SW480 (cell line): ENCODE measurements at regions not wholly inside any gene's neighbourhood (a gene's known extent, or its start where the extent isn't known, plus 50 kb on each side); places are given as distances from the start of the nearest gene placed in this dataset.
"Not testable (repeated sequence)": the region's sequence is repeated elsewhere in the genome, so short reads cannot be mapped to it uniquely, and the experiment has no call there.

Experiments used
- DNase-seq: peaks from one replicate; pipeline ENCODE4 v3.0.0-alpha.2; 2016; ENCODE audit warnings: low spot score

DNA sequence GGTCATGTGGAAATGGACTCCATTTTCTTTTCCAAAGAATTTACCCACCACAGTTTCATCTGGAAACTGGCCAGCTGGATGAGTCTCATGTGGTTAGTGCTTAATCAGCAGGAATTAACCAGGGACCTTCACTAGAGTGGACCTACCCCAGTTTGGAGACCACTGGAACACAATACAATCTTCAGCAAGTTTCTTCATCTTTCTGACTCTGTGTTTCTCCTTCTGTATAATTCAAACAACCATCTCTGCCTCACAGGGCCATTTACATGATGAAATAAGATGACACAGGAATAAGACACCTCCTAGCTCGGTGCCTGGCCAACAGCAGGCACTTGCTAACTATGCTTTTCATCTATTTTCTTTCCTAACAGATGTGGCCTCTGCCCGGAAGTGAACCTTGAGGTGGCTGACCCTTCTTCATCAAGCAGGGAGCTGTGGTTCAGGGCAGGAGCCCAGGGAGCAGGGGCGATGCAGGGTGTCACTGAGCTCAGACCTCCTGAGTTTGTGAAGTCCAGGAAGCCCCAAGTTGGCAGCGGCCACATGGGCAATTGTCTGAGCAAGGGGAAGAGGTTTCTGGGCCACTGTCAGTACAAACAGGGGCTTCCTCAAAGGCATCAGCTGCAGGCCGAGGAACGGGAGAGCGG, 98.8 kb downstream of the SOD2 start:
- no peak for DNase-seq

- DNase-seq: no peak
Measured at GRCh38 chr6:159590835-159591234, 102.2 kb downstream of the SOD2 start.

- DNase-seq: no peak
Measured at GRCh38 chr6:159586684-159587083, 106.4 kb downstream of the SOD2 start.

- no peak for DNase-seq
Measured at GRCh38 chr6:159582736-159583135, 110.3 kb downstream of the SOD2 start.

DNA sequence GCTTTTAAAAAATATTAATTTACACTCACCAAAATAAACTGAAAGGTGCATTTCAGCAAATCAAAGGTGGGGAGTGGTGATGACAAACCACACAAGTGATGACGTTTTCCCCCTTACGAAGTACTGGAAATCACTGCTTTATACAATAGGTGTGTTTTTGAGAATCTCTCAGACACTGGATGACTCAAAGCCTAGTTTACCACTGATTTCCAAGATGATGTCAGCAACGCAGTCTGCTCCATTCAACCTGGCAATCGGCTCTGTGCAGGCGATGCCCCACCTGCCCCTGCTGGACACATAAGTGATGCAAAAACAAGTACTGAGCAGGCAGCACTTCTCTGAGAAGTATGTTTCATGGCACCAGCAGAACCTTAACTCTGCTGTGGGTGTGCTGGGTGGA, 114.4 kb downstream of the SOD2 start:
- no peak for DNase-seq

DNA sequence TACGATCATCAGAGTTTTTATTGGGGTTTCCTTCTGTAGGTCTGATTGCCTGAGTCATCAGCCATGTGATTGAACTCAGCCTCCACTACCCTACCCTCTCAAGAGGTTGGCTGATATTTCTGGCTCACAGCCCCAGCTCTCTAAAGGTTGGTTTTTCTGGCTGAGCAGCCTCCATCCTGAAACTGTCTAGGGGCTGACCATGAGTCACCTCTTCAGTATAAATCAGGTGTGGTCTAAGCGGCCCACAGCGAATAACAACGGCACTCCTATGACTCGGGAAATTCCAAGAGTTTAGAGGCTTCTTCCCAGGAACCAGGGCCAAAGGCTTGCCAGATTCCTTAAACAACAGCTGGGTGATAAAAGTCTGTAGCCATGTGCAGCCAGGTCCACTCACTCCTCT, 115.5 kb downstream of the SOD2 start:
- DNase-seq: peak; percentile 25

- DNase-seq: no peak
Measured at GRCh38 chr6:159572439-159573110, 120.5 kb downstream of the SOD2 start.

DNA sequence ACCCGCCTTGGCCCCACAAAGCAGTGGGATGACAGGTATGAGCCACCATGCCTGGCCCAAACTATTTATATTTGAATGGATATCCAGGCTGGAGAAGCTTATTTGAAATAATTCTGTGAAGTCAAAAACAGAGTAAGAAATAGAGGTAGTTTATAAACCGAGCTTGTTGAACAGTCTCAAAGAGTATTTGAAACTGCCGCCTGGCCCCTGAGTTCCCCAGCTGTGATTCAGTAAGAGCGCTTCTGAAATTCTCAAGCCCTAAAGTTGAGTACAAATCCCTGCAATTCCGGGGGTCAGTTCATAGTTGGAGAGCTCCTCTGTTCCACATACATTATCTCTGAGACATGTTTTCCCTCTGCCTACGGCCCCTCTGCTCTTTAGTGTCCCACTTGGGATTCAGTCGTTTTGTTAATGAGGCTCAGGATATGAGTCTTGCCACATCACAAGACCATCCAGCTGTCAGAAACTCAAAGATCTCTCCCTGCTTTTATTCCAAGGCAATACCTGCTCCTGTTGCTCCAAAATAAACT, 127.8 kb downstream of the SOD2 start:
- DNase-seq: no peak

DNA sequence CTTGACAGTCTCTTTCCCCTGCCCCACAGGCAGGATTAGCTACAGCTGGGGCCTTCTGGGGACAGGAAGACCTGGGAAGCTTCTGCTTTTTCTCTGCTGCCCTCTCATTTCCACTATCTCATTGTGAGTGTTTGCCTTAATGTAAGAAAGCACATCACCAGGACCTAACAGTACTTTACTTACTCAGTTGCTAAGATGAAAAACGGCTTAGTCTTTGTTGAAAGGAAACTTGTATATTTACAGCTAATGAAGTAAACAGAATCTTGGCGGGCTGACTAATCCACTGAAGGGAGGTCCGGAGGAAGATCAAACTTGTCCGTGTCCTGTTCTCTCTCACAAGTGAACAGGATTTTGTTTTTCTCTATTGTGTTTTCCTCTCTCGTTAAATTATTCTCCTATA, 128.6 kb downstream of the SOD2 start:
- DNase-seq: no peak

DNA sequence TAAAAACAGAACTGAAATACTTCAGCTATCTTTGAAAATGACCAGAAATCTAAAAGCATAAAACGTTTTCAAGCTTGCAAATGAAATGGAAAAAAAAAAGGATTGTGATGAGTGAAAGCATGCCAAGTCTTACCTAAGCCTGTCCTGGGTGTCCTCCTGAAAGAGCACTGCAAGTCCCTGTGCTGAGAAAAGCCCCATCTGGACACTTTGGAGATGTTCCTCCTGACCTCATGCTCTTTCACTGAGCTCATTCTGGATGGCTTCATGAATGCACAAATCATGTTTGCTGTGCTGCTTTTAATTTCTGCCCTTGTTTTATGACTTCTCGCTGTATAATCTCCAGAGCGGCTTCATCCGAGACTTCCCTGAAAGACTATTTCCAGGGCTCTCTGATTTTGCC, 136.0 kb downstream of the SOD2 start:
- DNase-seq: no peak

GRCh38 chr6:159555082-159555875, 137.8 kb downstream of the SOD2 start:
- DNase-seq: no peak

- no peak for DNase-seq
Measured at GRCh38 chr6:159541296-159541695, 151.7 kb downstream of the SOD2 start.

DNA sequence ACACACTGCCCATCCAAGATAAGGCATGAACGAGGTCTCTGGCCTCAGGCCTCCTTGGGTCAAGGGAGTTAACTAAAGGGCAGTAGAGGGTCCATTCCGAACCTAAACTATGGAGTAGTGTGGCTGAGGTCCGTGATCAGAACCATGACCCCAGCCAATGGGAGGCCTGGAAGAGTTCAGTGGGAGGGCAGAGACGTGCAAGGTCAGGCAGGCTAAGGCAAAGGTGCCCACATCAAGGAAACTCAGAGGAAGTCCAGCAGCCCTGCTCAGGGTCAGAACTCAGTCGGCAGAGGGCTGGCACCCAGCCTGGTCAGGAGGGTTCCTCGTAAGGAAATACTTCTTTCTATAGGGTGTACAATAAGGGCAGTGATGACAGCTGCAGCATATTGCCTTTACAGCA, 152.2 kb downstream of the SOD2 start:
- DNase-seq: no peak

DNA sequence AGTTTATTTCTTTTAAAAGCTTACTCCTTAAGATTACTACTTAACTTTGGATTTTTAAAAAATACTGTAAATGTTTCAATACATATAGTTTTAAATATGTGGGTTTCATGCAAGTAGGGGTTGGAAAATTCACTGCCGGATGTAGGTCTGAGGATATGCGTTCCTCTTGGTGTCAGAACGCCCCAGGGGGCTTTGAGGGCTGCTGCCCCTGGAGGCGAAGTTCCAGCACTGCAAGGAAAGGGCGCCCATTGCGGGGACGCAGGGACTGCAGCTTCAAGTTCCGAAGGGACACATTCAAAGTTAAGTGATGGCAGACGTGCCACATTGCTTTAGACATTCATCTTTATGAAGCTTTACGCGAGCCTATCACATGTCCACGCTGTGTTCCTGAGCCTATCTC, 152.9 kb downstream of the SOD2 start:
- DNase-seq: no peak

DNA sequence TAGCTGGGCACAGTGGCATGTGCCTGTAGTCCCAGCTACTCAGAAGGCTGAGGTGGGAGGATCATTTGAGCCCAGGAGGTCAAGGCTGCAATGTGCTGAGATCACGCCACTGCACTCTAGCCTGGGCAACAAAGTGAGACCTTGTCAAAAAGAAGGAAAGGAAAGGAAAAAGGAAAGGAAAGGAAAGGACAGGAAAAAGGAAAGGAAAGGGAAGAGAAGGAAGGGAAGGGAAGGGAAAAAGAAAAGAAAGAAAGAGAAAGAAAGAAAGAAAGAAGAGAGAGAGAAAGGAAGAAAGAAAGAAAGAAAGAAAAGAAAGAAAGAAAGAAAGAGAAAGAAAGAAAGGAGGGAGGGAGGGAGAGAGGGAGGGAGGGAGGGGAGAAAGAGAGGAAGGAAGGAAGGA, 155.0 kb downstream of the SOD2 start:
- DNase-seq: not testable (repeated sequence)

GRCh38 chr6:159535656-159536350, 157.2 kb downstream of the SOD2 start:
- DNase-seq: no peak

GRCh38 chr6:159533568-159533967, 159.5 kb downstream of the SOD2 start:
- DNase-seq: no peak

DNA sequence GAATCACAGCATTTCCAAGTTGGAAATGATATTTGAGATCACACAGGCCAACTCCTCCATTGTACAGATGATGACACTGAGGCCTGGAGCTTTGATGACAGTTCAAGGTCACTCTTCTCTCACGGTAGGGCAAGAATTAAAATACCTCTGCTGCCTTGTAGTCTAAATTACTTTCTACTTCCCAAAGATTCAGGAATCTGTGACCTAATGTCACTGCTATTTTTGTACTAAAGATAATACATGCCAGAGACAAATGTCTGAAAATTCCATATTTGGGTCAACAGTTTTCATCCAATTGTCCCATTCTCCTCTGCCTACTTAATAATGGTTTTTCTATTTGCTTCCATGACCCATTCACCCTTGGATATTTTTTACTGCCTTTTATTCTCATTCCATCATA, 160.0 kb downstream of the SOD2 start:
- no peak for DNase-seq

DNA sequence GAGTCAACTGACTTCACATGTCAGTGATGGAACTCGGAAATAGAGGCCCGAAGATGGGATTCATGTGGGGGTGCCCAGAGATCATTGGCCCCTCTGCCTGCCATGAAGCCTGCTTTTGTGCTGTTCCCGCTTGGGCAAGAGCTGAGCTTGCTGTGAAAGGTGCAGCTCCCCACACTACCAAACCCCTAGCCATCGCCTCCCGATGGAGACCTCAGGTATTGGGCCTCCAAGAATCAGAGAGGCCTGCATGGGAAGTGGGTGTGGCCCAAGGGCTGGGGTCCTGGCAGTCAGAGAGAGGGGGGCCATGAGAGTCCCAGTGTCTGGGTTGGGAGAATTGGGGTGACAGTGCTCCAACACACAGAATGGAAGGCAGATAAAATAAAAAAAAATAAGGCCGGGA, 160.9 kb downstream of the SOD2 start:
- no peak for DNase-seq

- DNase-seq: no peak
Measured at GRCh38 chr6:159529934-159530333, 163.1 kb downstream of the SOD2 start.

DNA sequence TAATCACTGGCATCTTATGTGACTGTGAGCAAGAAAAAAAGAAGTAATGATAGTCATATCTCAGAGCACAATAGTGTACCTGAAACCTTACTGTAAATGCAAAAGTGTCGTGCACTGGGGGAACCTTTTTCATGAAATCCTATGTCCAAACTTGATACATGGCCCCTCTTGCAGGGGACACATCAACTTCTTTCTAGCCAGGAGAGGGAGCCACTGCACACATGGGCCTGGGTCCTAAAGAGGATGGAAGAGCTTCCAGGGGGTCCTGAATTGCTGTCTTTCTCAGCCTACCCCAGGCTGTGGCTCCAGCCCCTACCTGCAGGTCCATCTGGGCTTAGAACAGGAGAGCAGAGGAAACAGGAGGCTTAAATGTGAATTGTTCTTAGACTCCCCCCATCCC, 165.7 kb downstream of the SOD2 start:
- DNase-seq: no peak

DNA sequence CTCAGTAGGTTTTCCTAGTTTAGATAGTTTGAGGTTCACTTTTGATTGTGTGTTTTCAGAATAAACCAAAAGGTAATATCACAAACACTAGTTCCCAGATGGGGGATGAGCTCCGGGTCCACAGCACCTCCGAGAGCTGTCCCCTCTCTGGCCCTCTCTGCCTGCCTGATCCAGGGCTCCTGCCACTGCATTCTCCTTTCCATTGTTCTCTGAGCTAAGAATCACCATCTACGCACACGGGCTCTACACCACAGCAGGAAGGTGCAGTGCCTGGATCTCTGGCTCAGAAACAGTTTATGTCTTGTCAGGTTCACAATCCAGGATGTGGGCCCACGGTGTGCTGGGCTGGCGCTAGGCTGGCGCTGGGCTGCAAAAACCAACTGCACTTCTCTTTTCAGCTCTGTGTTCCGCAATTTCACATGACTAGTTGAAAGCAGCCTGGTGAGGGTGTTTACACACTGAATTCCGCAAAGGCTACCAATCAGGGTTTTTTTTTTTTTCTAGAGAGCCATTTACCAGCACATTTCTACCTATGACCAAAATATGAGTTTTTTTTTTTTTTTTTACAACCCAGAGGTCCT, 167.5 kb downstream of the SOD2 start:
- no peak for DNase-seq
